ENCODE measurements at regions not wholly inside any gene's neighbourhood (a gene's known extent, or its start where the extent isn't known, plus 50 kb on each side); places are given as distances from the start of the nearest gene placed in this dataset.

GRCh38 chr6:101266063-101266462 lies 127.4 kb upstream of the GRIK2 start:
- DNase-seq (ENCODE audit: low spot score): no peak
- in situ Hi-C loops (cut with HindIII; ENCODE audit: low sequenced_read_pairs): no loop called here

DNA sequence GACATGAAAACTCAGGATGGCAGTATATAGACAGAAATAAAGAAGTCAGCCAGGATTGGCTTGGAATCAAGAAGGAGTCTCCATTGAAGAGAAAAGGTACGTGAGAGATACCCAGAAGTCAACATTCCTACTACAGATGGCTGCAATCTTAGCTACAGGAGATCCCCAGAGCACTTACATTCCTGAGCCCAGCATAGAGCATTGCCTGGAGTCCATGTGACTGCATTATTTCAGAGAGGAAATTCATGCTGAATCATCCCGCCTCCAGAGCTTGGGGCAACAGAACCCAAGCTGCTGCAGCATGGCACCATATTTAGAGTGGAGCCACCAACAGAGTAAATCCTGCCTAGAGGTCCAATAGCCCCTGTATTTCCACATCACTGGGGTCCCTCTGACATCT lies 125.0 kb upstream of the GRIK2 start:
- no peak for DNase-seq (ENCODE audit: low spot score)
- in situ Hi-C loops (cut with HindIII; ENCODE audit: low sequenced_read_pairs): no loop called here

GRCh38 chr6:101275251-101275650 lies 118.3 kb upstream of the GRIK2 start:
- in situ Hi-C loops (cut with HindIII; ENCODE audit: low sequenced_read_pairs): no loop called here
- DNase-seq (ENCODE audit: low spot score): no peak

- no peak for DNase-seq (ENCODE audit: low spot score)
- in situ Hi-C loops (cut with HindIII; ENCODE audit: low sequenced_read_pairs): no loop called here
Measured at GRCh38 chr6:101276066-101276465, 117.4 kb upstream of the GRIK2 start.

DNA sequence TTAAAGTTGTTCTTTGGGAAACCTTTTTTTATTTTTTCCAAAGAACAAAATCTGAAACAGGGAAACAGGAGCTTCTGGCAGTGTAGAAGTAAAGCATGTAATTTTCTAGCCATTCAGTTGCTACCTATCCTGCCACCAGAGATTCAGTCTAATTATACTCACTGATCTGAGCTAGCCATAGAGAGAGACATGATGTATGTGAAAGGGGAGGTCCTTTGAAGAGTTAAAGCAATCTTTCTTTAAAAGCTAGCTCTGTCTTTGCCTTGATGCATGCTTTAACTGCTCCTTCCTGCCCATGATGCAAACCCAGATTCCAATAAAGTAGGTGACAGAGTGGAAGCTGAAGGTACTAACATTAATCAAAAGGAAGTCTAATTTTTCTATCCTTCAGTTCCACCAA lies 114.1 kb upstream of the GRIK2 start:
- in situ Hi-C loops (cut with HindIII; ENCODE audit: low sequenced_read_pairs): no loop called here

DNA sequence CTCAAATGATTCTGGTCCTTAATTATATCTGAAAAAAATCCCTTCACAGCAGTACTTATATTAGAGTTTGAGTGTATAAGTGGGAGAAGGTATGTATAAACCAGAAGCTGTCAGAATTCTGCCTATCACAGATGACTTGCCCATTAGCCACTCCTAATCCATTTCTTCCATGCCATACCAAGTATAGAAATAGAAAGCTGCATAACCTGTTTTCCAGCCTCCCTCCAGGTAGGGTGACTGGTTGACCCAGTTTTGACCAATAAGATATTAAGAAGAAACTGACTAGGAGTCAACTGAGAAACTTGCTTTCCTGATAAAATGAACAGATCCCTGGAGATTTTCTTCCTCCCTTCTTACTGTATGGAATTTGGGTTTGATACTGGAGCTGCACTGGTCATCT lies 112.2 kb upstream of the GRIK2 start:
- no peak for DNase-seq (ENCODE audit: low spot score)
- in situ Hi-C loops (cut with HindIII; ENCODE audit: low sequenced_read_pairs): no loop called here

More for the DNA sequence above, 114.1 kb upstream of the GRIK2 start:
- DNase-seq (ENCODE audit: low spot score): no peak

DNA sequence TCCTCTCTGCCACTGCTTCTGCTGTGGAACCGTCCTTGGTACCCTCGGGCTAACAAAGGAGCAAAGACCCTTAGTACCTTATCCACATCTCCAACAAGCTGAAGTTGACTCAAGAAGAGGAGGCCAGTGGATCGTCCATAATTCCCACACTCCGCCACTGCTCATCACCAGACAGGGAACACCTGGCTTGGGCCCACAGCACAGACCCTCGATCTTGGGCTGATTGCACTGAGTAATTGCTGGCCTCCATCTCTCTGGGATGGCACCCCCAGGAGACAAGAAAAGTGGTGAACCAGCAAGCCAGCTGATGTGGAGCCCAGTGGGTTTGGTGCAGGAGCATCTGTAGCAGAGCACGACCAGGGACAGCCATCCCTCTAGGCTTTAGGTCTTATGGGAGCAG lies 109.4 kb upstream of the GRIK2 start:
- DNase-seq (ENCODE audit: low spot score): no peak
- in situ Hi-C loops (cut with HindIII; ENCODE audit: low sequenced_read_pairs): no loop called here

DNA sequence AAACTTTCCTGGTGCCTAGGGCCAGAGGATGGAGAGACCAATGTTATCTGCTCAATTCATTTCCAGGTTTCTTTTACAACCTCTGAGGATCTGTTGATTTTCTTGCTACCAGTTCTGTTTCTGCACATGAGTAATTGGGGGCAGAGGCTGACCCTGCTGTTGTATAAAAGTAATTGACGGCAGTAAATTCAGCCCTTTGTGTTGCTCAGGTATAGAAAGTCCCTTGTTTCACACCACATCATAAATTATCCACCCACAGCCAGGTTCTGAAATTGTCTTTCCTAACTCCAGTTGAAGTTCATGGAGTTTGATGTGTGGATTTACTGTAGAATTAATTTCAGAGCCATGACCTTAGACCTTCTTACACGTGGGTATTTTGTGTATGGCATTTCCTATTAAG lies 107.4 kb upstream of the GRIK2 start:
- no peak for DNase-seq (ENCODE audit: low spot score)
- in situ Hi-C loops (cut with HindIII; ENCODE audit: low sequenced_read_pairs): no loop called here

GRCh38 chr6:101290346-101290745 lies 103.2 kb upstream of the GRIK2 start:
- DNase-seq (ENCODE audit: low spot score): no peak
- in situ Hi-C loops (cut with HindIII; ENCODE audit: low sequenced_read_pairs): no loop called here

DNA sequence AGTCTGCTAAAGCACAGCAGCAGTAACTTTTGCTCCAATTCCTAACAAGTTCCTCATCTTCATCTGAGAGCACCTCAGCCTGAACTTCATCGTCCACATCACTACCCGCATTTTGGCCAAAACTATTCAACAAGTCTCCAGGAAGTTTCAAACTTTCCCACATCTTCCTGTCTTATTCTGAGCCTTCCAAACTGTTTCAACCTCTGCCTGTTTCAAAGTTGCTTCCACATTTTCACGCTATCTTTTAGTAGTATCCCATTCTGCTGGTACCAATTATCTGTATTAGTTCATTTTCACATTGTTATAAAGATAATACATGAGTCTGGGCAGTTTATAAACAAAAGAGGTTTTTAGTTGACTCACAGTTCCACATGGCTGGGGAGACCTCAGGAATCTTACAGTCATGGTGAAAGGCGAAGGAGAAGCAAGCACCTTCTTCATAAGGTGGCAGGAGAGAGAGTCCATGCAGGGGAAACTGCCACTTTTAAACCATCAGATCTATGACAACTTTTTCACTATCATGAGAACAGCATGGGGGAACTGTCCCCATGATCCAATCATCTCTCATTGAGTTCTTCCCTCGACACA lies 99.4 kb upstream of the GRIK2 start:
- in situ Hi-C loops (cut with HindIII; ENCODE audit: low sequenced_read_pairs): no loop called here
- no peak for DNase-seq (ENCODE audit: low spot score)

DNA sequence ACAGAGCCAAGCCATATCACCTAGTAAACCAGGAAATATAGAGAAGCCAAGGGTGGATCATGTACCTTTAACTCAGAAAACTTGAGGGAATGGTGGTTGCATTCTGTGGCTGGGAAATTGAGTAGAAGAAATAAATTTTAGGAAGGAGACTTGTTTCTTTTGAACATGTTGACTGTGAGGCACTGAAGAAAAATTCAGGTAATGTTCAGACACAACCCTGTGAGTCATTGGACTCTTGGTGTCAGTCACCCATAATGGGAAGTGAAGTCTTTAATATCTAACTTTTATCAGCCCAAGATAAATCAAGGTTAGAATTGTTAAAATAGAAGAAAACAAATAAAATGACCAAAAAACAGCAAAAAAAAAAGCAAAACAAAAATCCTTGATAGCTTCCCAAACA lies 98.8 kb upstream of the GRIK2 start:
- DNase-seq (ENCODE audit: low spot score): no peak
- in situ Hi-C loops (cut with HindIII; ENCODE audit: low sequenced_read_pairs): no loop called here

- DNase-seq (ENCODE audit: low spot score): no peak
- in situ Hi-C loops (cut with HindIII; ENCODE audit: low sequenced_read_pairs): no loop called here
Measured at GRCh38 chr6:101296169-101296960, 97.1 kb upstream of the GRIK2 start.

DNA sequence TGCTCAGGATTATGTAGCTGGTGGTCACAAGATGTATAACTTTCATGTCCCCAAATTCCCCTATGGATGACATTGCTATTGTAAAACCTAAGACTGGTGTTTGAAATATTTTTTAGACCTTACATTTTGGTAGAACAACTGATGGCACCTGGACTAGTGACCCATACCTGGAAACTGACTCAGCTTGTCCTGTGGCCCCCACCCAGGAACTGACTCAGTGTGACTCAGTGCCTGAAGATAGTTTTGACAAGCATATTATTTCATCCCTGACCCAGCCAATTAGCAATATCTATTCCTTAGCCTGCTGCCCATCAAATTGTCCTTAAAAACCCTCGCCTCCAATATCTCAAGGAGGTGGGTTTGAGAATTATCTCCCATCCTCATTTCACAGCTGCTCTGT lies 90.9 kb upstream of the GRIK2 start:
- in situ Hi-C loops (cut with HindIII; ENCODE audit: low sequenced_read_pairs): no loop called here
- no peak for DNase-seq (ENCODE audit: low spot score)

- no peak for DNase-seq (ENCODE audit: low spot score)
- in situ Hi-C loops (cut with HindIII; ENCODE audit: low sequenced_read_pairs): no loop called here
Measured at GRCh38 chr6:101303495-101303894, 90.0 kb upstream of the GRIK2 start.

DNA sequence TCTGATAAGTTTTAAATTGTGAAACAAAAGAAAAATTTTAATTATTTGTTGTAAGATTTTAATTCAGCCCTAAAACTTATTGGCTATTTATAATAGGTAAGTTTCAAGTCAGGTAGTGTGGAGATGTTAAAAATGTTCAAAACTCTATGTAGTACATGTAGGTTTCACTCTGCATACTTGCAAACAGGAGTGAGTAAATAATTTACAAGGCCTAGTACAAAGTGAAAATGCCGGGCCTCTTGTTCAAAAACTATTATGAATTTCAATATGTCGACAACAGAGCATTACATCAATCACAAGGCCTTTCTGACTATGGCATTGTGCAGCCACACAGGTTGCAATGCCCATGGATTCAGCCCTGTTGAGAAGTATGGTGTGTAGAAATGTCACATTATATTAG lies 80.9 kb upstream of the GRIK2 start:
- in situ Hi-C loops (cut with HindIII; ENCODE audit: low sequenced_read_pairs): no loop called here
- no peak for DNase-seq (ENCODE audit: low spot score)

DNA sequence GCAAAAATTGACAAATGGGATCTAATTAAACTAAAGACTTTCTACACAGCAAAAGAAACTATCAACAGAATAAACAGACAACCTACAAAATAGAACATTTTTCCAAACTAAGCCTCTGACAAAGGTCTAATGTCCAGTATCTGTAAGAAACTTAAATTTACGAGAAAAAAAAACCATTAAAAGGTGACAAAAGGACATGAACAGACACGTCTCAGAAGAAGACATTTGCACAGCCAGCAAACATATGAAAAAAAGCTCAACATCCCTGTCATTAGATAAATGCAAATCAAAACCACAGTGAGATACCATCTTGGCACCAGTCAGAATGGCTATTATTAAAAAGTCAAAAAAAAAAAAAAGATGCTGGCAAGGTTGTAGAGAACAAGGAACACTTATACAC lies 70.6 kb upstream of the GRIK2 start:
- DNase-seq (ENCODE audit: low spot score): no peak
- in situ Hi-C loops (cut with HindIII; ENCODE audit: low sequenced_read_pairs): no loop called here

GRCh38 chr6:101326411-101326810 lies 67.1 kb upstream of the GRIK2 start:
- no peak for DNase-seq (ENCODE audit: low spot score)
- in situ Hi-C loops (cut with HindIII; ENCODE audit: low sequenced_read_pairs): no loop called here

GRCh38 chr6:101341926-101342325 lies 51.6 kb upstream of the GRIK2 start:
- in situ Hi-C loops (cut with HindIII; ENCODE audit: low sequenced_read_pairs): no loop called here

More at GRCh38 chr6:101341926-101342325, 51.6 kb upstream of the GRIK2 start:
- DNase-seq (ENCODE audit: low spot score): no peak

Data from G401 (cell line).